Body of pancreas (tissue), 4 donors: ENCODE measurements at regions not wholly inside any gene's neighbourhood (a gene's known extent, or its start where the extent isn't known, plus 50 kb on each side); places are given as distances from the start of the nearest gene placed in this dataset.

ENCODE experiments used
- ATAC-seq: fragments of 150-250 bp; one replicate; pipeline ENCODE4 v1.9.1; 2016
- DNase-seq, 4 donors: peaks; one replicate each; pipeline ENCODE4 v3.0.0-alpha.2; 2019
- H3K27ac ChIP-seq, 4 donors: fragments of 200-600 bp; sonication (generic); 1 replicate in 3 of 4; 2 replicates in 1 of 4; pipeline versions ENCODE4 v1.5.1 to v1.6.1; 2016 to 2019; ENCODE audit warnings: mild to moderate bottlenecking in 1 of 4, mixed read lengths in 1 of 4, moderate library complexity in 1 of 4
- H3K27me3 ChIP-seq, 2 donors: fragments of 200-600 bp; sonication (generic); one replicate each; pipeline ENCODE4 v1.6.0; 2016; ENCODE audit warnings: mild to moderate bottlenecking in 1 of 2
- H3K36me3 ChIP-seq, 2 donors: fragments of 200-600 bp; sonication (generic); replicated peaks in 1 of 2; 2 replicates each; pipeline ENCODE4 v1.5.1; 2016; ENCODE audit warnings: low read depth in 2 of 2; ENCODE audit not compliant: insufficient read depth in 1 of 2
- H3K4me1 ChIP-seq: fragments of 200-600 bp; sonication (generic); one replicate; pipeline ENCODE4 v1.6.0; 2016
- H3K4me3 ChIP-seq, 2 donors: fragments of 200-600 bp; sonication (generic); 1 replicate in 1 of 2; 2 replicates in 1 of 2; pipeline ENCODE4 v1.5.1; 2016 to 2019
- H3K9me3 ChIP-seq, 3 donors: fragments of 200-600 bp; sonication (generic); 1 replicate in 2 of 3; 2 replicates in 1 of 3; pipeline ENCODE4 v1.5.1; 2016
- CTCF ChIP-seq, 7 experiments: fragments of 450-650 bp in 4 of 7; fragments of 200-600 bp in 3 of 7; sonication (generic) in 3 of 7; IDR thresholded peaks; one replicate each; pipeline ENCODE4 v1.5.1; 2016 to 2019; ENCODE audit warnings: antibody characterized with exemption in 7 of 7
- POLR2A ChIP-seq, 3 donors: fragments of 450-650 bp; IDR thresholded peaks; one replicate each; pipeline ENCODE4 v1.6.1; 2016; ENCODE audit warnings: antibody characterized with exemption in 3 of 3, mild to moderate bottlenecking in 2 of 3
- WGBS, 2 donors: methylation state at CpG; one replicate each; pipeline ENCODE4 v1.1.5; 2017; 5-methylcytosine and 5-hydroxymethylcytosine counted together
- intact Hi-C: fragments of 100-400 bp; cut with DNase I; formaldehyde crosslinking; loops from one replicate; pipeline ENCODE4 v1.15.1; 2023

- H3K9me3 ChIP-seq = no peaks in the 10 kb centered on the region
- TF ChIP-seq CTCF (IDR thresholded peaks at IDR 0.05) (no peak), POLR2A (IDR thresholded peaks at IDR 0.05) (no peak)
- no peak overlapping the region for H3K27ac ChIP-seq
- no peaks in the 10 kb centered on the region for H3K4me1 ChIP-seq
- H3K36me3 ChIP-seq = no peaks in the 10 kb centered on the region
- ATAC-seq = no peak
- H3K4me3 ChIP-seq = no peak overlapping the region
- no peak for DNase-seq
- H3K27me3 ChIP-seq = no peaks in the 10 kb centered on the region
- intact Hi-C loops = no loop called here
- 74% methylated on average over 4 of the region's 4 CpGs for WGBS, 2 donors
These were observed 780.8 kb upstream of the KLHL29 start for GRCh38 chr2:22604136-22604535.

- ATAC-seq (no peak), DNase-seq (no peak)
- no peak for TF ChIP-seq CTCF (IDR thresholded peaks at IDR 0.05)
- no peak for TF ChIP-seq POLR2A (IDR thresholded peaks at IDR 0.05)
- Histone ChIP-seq H3K4me1 (no peaks in the 10 kb centered on the region), H3K36me3 (no peaks in the 10 kb centered on the region), H3K27ac (no peak overlapping the region), H3K9me3 (no peaks in the 10 kb centered on the region), H3K4me3 (no peak overlapping the region), H3K27me3 (no peaks in the 10 kb centered on the region)
- WGBS, 2 donors = 81 to 84% methylated on average over 3 of the region's 3 CpGs
- intact Hi-C loops = no loop called here
These were observed 768.9 kb upstream of the KLHL29 start for GRCh38 chr2:22616031-22616430.

GRCh38 chr2:22623620-22624019 is 761.4 kb upstream of the KLHL29 start:
- no peak for ATAC-seq
- H3K27me3 ChIP-seq = no peaks in the 10 kb centered on the region
- H3K9me3 ChIP-seq = no peaks in the 10 kb centered on the region
- no peaks in the 10 kb centered on the region for H3K4me1 ChIP-seq
- H3K27ac ChIP-seq = no peak overlapping the region
- WGBS, 2 donors = 49 to 73% methylated on average over 3 of the region's 3 CpGs
- no peak for DNase-seq
- no peak overlapping the region for H3K4me3 ChIP-seq
- no peaks in the 10 kb centered on the region for H3K36me3 ChIP-seq
- intact Hi-C loops = no loop called here
- TF ChIP-seq POLR2A (IDR thresholded peaks at IDR 0.05) (no peak), CTCF (IDR thresholded peaks at IDR 0.05) (no peak)

- 25 to 32% methylated on average over 2 of the region's 2 CpGs for WGBS, 2 donors
- ATAC-seq (no peak), DNase-seq (peak in 1 of 4 donors; percentile 9)
- intact Hi-C loops = no loop called here
- no peak for TF ChIP-seq POLR2A (IDR thresholded peaks at IDR 0.05)
- no peak for TF ChIP-seq CTCF (IDR thresholded peaks at IDR 0.05)
- Histone ChIP-seq H3K9me3 (no peaks in the 10 kb centered on the region), H3K27ac (no peak overlapping the region), H3K4me1 (no peaks in the 10 kb centered on the region), H3K27me3 (no peaks in the 10 kb centered on the region), H3K36me3 (no peaks in the 10 kb centered on the region), H3K4me3 (no peak overlapping the region)
These were observed 758.4 kb upstream of the KLHL29 start for GRCh38 chr2:22626621-22627020.

- Histone ChIP-seq H3K9me3 (no peaks in the 10 kb centered on the region), H3K4me3 (no peak overlapping the region), H3K27me3 (no peaks in the 10 kb centered on the region), H3K36me3 (no peaks in the 10 kb centered on the region), H3K27ac (no peak overlapping the region), H3K4me1 (no peaks in the 10 kb centered on the region)
- TF ChIP-seq POLR2A (IDR thresholded peaks at IDR 0.05) (no peak), CTCF (IDR thresholded peaks at IDR 0.05) (no peak)
- DNase-seq = no peak
- ATAC-seq = no peak
- WGBS, 2 donors = 64 to 76% methylated on average over 2 of the region's 2 CpGs
- intact Hi-C loops = no loop called here
These were observed 756.8 kb upstream of the KLHL29 start for GRCh38 chr2:22628221-22628620.
